PC-3 (cell line): ENCODE measurements at regions not wholly inside any gene's neighbourhood (a gene's known extent, or its start where the extent isn't known, plus 50 kb on each side); places are given as distances from the start of the nearest gene placed in this dataset.

Experiments
- ATAC-seq: fragments of 200-7000 bp; cut with Tn5 transposase; 2 replicates; pipeline ENCODE4 v1.9.1; 2020; ENCODE audit warnings: mild to moderate bottlenecking, moderate library complexity
- BruUV-seq: library from RNA; stranded (reverse); fragments of 400-500 nt; replicated peaks from 2 replicates; lab custom pipeline; 2021; lab: Mats Ljungman, UMichigan
- CTCF ChIA-PET: fragments of 300-600 bp; sonication (Branson Sonifier 250); formaldehyde crosslinking; loops from one replicate; lab custom pipeline; 2022; ENCODE audit warnings: antibody characterized with exemption; lab: Charles Lee
- POLR2A ChIA-PET: fragments of 300-600 bp; sonication (Branson Sonifier 250); formaldehyde crosslinking; loops from one replicate; lab custom pipeline; 2022; ENCODE audit warnings: antibody characterized with exemption; ENCODE audit not compliant: unreplicated experiment; lab: Charles Lee
- DNase-seq: peaks from one replicate; pipeline ENCODE4 v3.0.0-alpha.2; 2015
- H2AFZ ChIP-seq: fragments of 300-600 bp; sonication (generic); 2 replicates; pipeline ENCODE4 v1.6.0; 2016; ENCODE audit warnings: antibody characterized with exemption, low read length
- H3F3A ChIP-seq: fragments of 300-600 bp; sonication (generic); one replicate; pipeline ENCODE4 v1.6.0; 2017; ENCODE audit warnings: antibody characterized with exemption, low read length, control low read depth, mild to moderate bottlenecking; ENCODE audit not compliant: unreplicated experiment
- H3K27ac ChIP-seq: fragments of 300-600 bp; sonication (generic); 2 replicates; pipeline ENCODE4 v1.5.1; 2016; ENCODE audit warnings: mild to moderate bottlenecking, low read length
- H3K27me3 ChIP-seq: fragments of 300-600 bp; sonication (generic); 2 replicates; pipeline ENCODE4 v1.6.1; 2016; ENCODE audit warnings: low read length, mixed read lengths
- H3K36me3 ChIP-seq: fragments of 300-600 bp; sonication (generic); 2 replicates; pipeline ENCODE4 v1.6.1; 2016; ENCODE audit warnings: low read depth, mixed run types, low read length, mixed read lengths
- H3K4me1 ChIP-seq: fragments of 300-600 bp; sonication (generic); 2 replicates; pipeline ENCODE4 v1.5.1; 2016; ENCODE audit warnings: low read length; ENCODE audit not compliant: insufficient read depth
- H3K4me2 ChIP-seq: fragments of 300-600 bp; sonication (generic); 2 replicates; pipeline ENCODE4 v1.6.0; 2016; ENCODE audit warnings: low read length
- H3K4me3 ChIP-seq: fragments of 300-600 bp; sonication (generic); 2 replicates; pipeline ENCODE4 v1.5.1; 2016; ENCODE audit warnings: mild to moderate bottlenecking, low read length, mixed read lengths
- H3K79me2 ChIP-seq: fragments of 300-600 bp; sonication (generic); 2 replicates; pipeline ENCODE4 v1.6.1; 2017; ENCODE audit warnings: low read length, mixed read lengths
- H3K9ac ChIP-seq: fragments of 300-600 bp; sonication (generic); 2 replicates; pipeline ENCODE4 v1.6.0; 2016; ENCODE audit warnings: mild to moderate bottlenecking, low read length
- H3K9me2 ChIP-seq: fragments of 300-600 bp; sonication (generic); replicated peaks from 2 replicates; pipeline ENCODE4 v1.6.1; 2016; ENCODE audit warnings: mixed run types, low read length, mixed read lengths
- H3K9me3 ChIP-seq: fragments of 300-600 bp; sonication (generic); 2 replicates; pipeline ENCODE4 v1.6.1; 2016; ENCODE audit warnings: low read length, mixed read lengths
- H4K20me1 ChIP-seq: fragments of 300-600 bp; sonication (generic); 2 replicates; pipeline ENCODE4 v1.6.1; 2016; ENCODE audit warnings: low read length, mixed read lengths
- EZH2 ChIP-seq: fragments of 300-600 bp; sonication (generic); IDR thresholded peaks from one replicate; pipeline ENCODE4 v1.6.1; 2017; ENCODE audit warnings: antibody characterized with exemption, mild to moderate bottlenecking, low read length; ENCODE audit not compliant: unreplicated experiment
- EZH2phosphoT487 ChIP-seq: fragments of 300-600 bp; sonication (generic); IDR thresholded peaks from 2 replicates; pipeline ENCODE4 v1.6.1; 2018; ENCODE audit warnings: mild to moderate bottlenecking, antibody characterized with exemption, low read length, borderline replicate concordance
- intact Hi-C: fragments of 100-400 bp; cut with micrococcal nuclease; formaldehyde crosslinking; loops from 2 replicates; pipeline ENCODE4 v1.9.0; 2023
- TF ChIP-seq, protein P1 (sequence below): fragments of 300-600 bp; sonication (generic); conservative IDR thresholded peaks from 2 replicates; pipeline ENCODE4 v1.5.1; 2017; ENCODE audit warnings: antibody characterized with exemption, low read depth, mild to moderate bottlenecking, low read length

- DNase-seq (no peak), ATAC-seq (no peak)
- Histone ChIP-seq H3K36me3 (no peaks in the 10 kb centered on the region), H4K20me1 (no peaks in the 10 kb centered on the region), H3K27ac (no peak overlapping the region), H3K79me2 (no peaks in the 10 kb centered on the region), H3K27me3 (no peaks in the 10 kb centered on the region), H3K4me2 (no peak overlapping the region), H3K9me3 (no peaks in the 10 kb centered on the region), H3F3A (no peaks in the 10 kb centered on the region), H3K9ac (no peak overlapping the region), H2AFZ (no peak overlapping the region), H3K9me2 (no peaks in the 10 kb centered on the region), H3K4me3 (no peak overlapping the region), H3K4me1 (no peaks in the 10 kb centered on the region)
- POLR2A ChIA-PET, result no interaction called here
- TF ChIP-seq EZH2phosphoT487, result no peak
- TF ChIP-seq EZH2, result no peak
- TF ChIP-seq, protein P1, sequence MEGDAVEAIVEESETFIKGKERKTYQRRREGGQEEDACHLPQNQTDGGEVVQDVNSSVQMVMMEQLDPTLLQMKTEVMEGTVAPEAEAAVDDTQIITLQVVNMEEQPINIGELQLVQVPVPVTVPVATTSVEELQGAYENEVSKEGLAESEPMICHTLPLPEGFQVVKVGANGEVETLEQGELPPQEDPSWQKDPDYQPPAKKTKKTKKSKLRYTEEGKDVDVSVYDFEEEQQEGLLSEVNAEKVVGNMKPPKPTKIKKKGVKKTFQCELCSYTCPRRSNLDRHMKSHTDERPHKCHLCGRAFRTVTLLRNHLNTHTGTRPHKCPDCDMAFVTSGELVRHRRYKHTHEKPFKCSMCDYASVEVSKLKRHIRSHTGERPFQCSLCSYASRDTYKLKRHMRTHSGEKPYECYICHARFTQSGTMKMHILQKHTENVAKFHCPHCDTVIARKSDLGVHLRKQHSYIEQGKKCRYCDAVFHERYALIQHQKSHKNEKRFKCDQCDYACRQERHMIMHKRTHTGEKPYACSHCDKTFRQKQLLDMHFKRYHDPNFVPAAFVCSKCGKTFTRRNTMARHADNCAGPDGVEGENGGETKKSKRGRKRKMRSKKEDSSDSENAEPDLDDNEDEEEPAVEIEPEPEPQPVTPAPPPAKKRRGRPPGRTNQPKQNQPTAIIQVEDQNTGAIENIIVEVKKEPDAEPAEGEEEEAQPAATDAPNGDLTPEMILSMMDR, result no peak
- CTCF ChIA-PET, result no interaction called here
- intact Hi-C loops, result no loop called here
- no TSS peak for BruUV-seq
These were observed 122.9 kb downstream of the NXNL2 start for GRCh38 chr9:88657893-88658292.

GRCh38 chr9:88658311-88658822, 123.4 kb downstream of the NXNL2 start:
- H3K9me3 ChIP-seq, result no peaks in the 10 kb centered on the region
- ChIA-PET CTCF (no interaction called here), POLR2A (no interaction called here)
- ATAC-seq (no peak), DNase-seq (no peak)
- H3K9ac ChIP-seq, result no peak overlapping the region
- H3K27me3 ChIP-seq, result no peaks in the 10 kb centered on the region
- no peaks in the 10 kb centered on the region for H3F3A ChIP-seq
- intact Hi-C loops, result no loop called here
- no peaks in the 10 kb centered on the region for H3K9me2 ChIP-seq
- no peaks in the 10 kb centered on the region for H4K20me1 ChIP-seq
- no peak overlapping the region for H3K4me3 ChIP-seq
- H3K79me2 ChIP-seq, result no peaks in the 10 kb centered on the region
- no TSS peak for BruUV-seq
- no peaks in the 10 kb centered on the region for H3K36me3 ChIP-seq
- no peak overlapping the region for H3K4me2 ChIP-seq
- H2AFZ ChIP-seq, result no peak overlapping the region
- TF ChIP-seq, protein P1, result no peak
- TF ChIP-seq EZH2phosphoT487 (no peak), EZH2 (no peak)
- H3K27ac ChIP-seq, result no peak overlapping the region
- H3K4me1 ChIP-seq, result no peaks in the 10 kb centered on the region

DNA sequence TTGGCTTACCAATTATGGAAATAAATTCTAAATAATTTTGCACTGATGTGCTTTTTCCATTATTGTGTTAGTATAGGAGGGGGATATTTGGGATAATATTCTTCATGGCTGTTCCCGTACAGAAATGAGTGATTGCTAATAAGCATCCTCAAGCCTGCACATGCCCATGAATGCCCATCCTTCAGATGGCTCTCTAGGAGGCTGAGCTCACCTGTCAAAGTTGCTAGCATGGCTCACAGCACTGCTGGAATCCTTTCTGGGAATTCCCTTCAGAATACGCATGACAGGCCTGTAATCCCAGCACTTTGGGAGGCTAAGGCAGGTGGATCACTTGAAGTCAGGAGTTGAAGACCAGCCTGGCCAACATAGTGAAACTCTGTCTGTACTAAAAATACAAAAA, 124.1 kb downstream of the NXNL2 start:
- no peak overlapping the region for H3K4me2 ChIP-seq
- H3F3A ChIP-seq, result no peaks in the 10 kb centered on the region
- DNase-seq, result no peak
- no peaks in the 10 kb centered on the region for H3K27me3 ChIP-seq
- H3K9me3 ChIP-seq, result no peaks in the 10 kb centered on the region
- H4K20me1 ChIP-seq, result no peaks in the 10 kb centered on the region
- no peak overlapping the region for H3K27ac ChIP-seq
- TF ChIP-seq, protein P1, result no peak
- no peak for TF ChIP-seq EZH2
- no peak for TF ChIP-seq EZH2phosphoT487
- no peak overlapping the region for H3K4me3 ChIP-seq
- no TSS peak for BruUV-seq
- H3K9ac ChIP-seq, result no peak overlapping the region
- no peaks in the 10 kb centered on the region for H3K79me2 ChIP-seq
- H3K9me2 ChIP-seq, result no peaks in the 10 kb centered on the region
- intact Hi-C loops, result no loop called here
- CTCF ChIA-PET, result no interaction called here
- no peak overlapping the region for H2AFZ ChIP-seq
- no peaks in the 10 kb centered on the region for H3K4me1 ChIP-seq
- POLR2A ChIA-PET, result no interaction called here
- no peak for ATAC-seq
- no peaks in the 10 kb centered on the region for H3K36me3 ChIP-seq
